Stimulated activated naive CD8-positive, alpha-beta T cell treated with anti-CD3 and anti-CD28 coated beads, Interleukin-15, Interleukin-2, amounts not matched to agents 100 ng/mL and 50 ng/mL, for 24 hours (primary cell): ENCODE measurements at regions not wholly inside any gene's neighbourhood (a gene's known extent, or its start where the extent isn't known, plus 50 kb on each side); places are given as distances from the start of the nearest gene placed in this dataset.

Experiments used
- H3K27ac Mint-ChIP-seq: one replicate; pipeline ENCODE4 v1.8.0; 2021; ENCODE audit warnings: mild to moderate bottlenecking, mixed read lengths
- H3K27me3 Mint-ChIP-seq: one replicate; pipeline ENCODE4 v1.8.0; 2021; ENCODE audit warnings: mixed read lengths
- H3K36me3 Mint-ChIP-seq: one replicate; pipeline ENCODE4 v1.8.0; 2021; ENCODE audit warnings: low read depth, mixed read lengths
- H3K4me1 Mint-ChIP-seq: one replicate; pipeline ENCODE4 v1.8.0; 2021; ENCODE audit warnings: low read depth, mixed read lengths
- H3K4me3 Mint-ChIP-seq: one replicate; pipeline ENCODE4 v1.8.0; 2021; ENCODE audit warnings: mild to moderate bottlenecking, mixed read lengths
- H3K9me3 Mint-ChIP-seq: one replicate; pipeline ENCODE4 v1.8.0; 2021; ENCODE audit warnings: mixed read lengths

DNA sequence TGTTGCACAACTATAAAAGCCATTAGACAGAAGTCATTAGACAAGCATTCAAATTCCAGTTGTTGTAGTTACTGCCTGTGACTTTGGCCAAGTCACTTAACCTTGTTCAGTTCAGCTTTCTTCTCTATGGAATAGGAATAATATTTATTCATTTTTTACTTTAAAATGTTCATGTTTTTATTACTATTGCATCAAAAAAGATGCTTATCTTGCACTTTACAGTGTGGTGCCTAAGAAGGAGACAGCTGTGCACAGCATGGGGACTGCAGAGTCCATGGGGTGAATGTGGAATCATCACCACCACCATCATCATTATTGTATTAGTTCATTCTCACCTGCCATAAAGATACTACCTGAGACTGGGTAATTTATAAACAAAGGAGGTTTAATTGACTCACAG, 504.2 kb downstream of the SOX2 start:
- H3K36me3 Mint-ChIP-seq, result no peaks in the 10 kb centered on the region
- no peaks in the 10 kb centered on the region for H3K27me3 Mint-ChIP-seq
- H3K4me1 Mint-ChIP-seq, result no peaks in the 10 kb centered on the region
- no peaks in the 10 kb centered on the region for H3K9me3 Mint-ChIP-seq
- no peak overlapping the region for H3K4me3 Mint-ChIP-seq
- no peak overlapping the region for H3K27ac Mint-ChIP-seq

GRCh38 chr3:182216311-182216970, 504.7 kb downstream of the SOX2 start:
- no peaks in the 10 kb centered on the region for H3K27me3 Mint-ChIP-seq

DNA sequence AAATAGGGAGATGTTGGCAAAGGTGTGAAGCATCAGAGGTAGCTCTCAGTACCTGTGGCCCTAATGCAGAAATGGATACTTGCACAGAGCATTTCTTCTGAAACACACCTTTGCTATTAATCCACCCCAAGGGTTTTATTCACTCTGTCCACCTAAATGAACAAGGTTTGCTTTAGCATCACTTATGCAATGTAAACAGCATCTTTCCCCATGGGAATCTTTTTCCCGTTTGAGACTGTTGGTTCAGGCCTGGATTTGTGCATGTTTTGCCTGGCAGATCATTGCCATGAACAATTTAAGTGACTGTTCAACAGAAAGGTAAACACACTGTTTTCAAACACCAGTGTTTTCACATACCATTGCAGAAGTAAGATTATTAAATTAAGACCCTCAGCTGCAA, 508.3 kb downstream of the SOX2 start:
- Mint-ChIP-seq H3K4me3 (no peak overlapping the region), H3K36me3 (no peaks in the 10 kb centered on the region), H3K9me3 (no peaks in the 10 kb centered on the region), H3K27me3 (no peaks in the 10 kb centered on the region), H3K4me1 (no peaks in the 10 kb centered on the region), H3K27ac (no peak overlapping the region)

More at GRCh38 chr3:182216311-182216970, 504.7 kb downstream of the SOX2 start:
- no peak overlapping the region for H3K4me3 Mint-ChIP-seq
- H3K4me1 Mint-ChIP-seq, result no peaks in the 10 kb centered on the region
- H3K9me3 Mint-ChIP-seq, result no peaks in the 10 kb centered on the region
- no peak overlapping the region for H3K27ac Mint-ChIP-seq
- H3K36me3 Mint-ChIP-seq, result no peaks in the 10 kb centered on the region

- Mint-ChIP-seq H3K9me3 (no peaks in the 10 kb centered on the region), H3K36me3 (no peaks in the 10 kb centered on the region), H3K27ac (no peak overlapping the region), H3K4me1 (no peaks in the 10 kb centered on the region), H3K27me3 (no peaks in the 10 kb centered on the region), H3K4me3 (no peak overlapping the region)
These were observed 508.7 kb downstream of the SOX2 start for GRCh38 chr3:182220471-182220870.

DNA sequence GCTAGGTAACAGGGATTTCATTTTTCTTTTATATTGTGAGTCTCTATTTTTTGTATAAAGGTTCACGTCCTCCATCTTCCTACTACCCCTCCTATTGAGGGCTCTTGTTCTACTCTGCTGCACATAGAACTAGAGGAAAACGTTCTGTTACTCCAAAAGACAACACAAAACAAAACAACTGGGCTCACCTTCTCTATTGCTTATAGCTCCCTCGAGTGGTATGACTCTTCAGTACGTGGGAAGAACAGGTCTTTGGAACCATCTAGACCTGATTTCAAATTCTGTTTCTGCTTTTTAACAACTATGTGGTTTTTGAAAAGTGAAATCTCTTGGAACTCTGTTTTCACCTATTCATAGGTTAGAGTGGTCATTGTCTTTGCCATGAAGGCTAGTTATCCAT, 515.3 kb downstream of the SOX2 start:
- Mint-ChIP-seq H3K4me1 (no peaks in the 10 kb centered on the region), H3K4me3 (no peak overlapping the region), H3K27me3 (no peaks in the 10 kb centered on the region), H3K27ac (no peak overlapping the region), H3K9me3 (peaks cover 10% of the 10 kb centered on the region), H3K36me3 (no peaks in the 10 kb centered on the region)

- Mint-ChIP-seq H3K9me3 (peaks cover 3% of the 10 kb centered on the region), H3K4me3 (no peak overlapping the region), H3K27me3 (peaks cover 4% of the 10 kb centered on the region), H3K4me1 (no peaks in the 10 kb centered on the region), H3K27ac (no peak overlapping the region), H3K36me3 (no peaks in the 10 kb centered on the region)
These were observed 521.7 kb downstream of the SOX2 start for GRCh38 chr3:182233405-182233804.

DNA sequence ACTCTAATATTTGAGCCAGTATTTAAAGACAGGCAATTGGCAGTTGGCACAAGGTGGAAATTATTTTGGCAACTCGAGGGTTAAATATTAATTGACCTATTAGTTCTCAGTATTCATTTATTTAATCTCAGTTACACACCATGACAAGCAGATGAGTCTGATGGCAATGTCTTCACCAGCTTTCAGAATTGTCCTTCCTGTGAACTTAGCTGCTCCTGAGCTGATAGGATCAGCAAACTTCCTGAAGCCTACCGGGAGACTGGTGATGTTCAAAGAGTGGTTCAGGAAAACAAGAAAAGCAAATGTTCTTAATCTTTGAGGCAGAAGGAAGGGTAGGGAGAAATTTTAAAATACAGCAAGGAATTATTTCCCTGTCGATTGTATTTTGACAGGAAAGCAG, 522.2 kb downstream of the SOX2 start:
- Mint-ChIP-seq H3K27me3 (peaks cover 4% of the 10 kb centered on the region), H3K4me3 (no peak overlapping the region), H3K27ac (no peak overlapping the region), H3K4me1 (no peaks in the 10 kb centered on the region), H3K9me3 (peaks cover 3% of the 10 kb centered on the region), H3K36me3 (no peaks in the 10 kb centered on the region)

GRCh38 chr3:182234881-182235280, 523.2 kb downstream of the SOX2 start:
- Mint-ChIP-seq H3K36me3 (no peaks in the 10 kb centered on the region), H3K4me3 (no peak overlapping the region), H3K27ac (no peak overlapping the region), H3K4me1 (no peaks in the 10 kb centered on the region), H3K9me3 (no peaks in the 10 kb centered on the region), H3K27me3 (peaks cover 4% of the 10 kb centered on the region)

GRCh38 chr3:182235504-182235903, 523.8 kb downstream of the SOX2 start:
- Mint-ChIP-seq H3K27ac (no peak overlapping the region), H3K27me3 (peaks cover 4% of the 10 kb centered on the region), H3K36me3 (no peaks in the 10 kb centered on the region), H3K4me3 (no peak overlapping the region), H3K9me3 (no peaks in the 10 kb centered on the region), H3K4me1 (no peaks in the 10 kb centered on the region)

DNA sequence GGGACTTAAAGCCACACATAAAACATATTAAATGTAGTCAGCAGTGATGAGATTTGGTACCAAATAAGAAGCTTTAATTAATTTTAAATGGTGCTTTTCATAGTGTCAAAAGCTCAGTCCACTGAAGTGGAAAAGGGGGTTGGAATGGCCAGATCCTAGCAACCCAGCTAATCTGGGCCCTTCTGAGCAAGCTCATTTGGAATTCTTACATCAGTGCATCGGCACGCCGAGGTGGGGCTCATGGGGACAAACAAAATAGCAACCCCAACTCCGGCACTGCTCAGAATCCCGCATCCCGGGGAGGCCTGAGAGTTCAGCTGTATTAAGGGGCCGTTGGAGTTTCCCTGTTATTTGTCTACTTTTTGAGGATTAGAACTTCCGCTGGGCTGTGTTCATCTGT, 526.4 kb downstream of the SOX2 start:
- no peaks in the 10 kb centered on the region for H3K36me3 Mint-ChIP-seq
- no peak overlapping the region for H3K27ac Mint-ChIP-seq
- peaks cover 4% of the 10 kb centered on the region for H3K27me3 Mint-ChIP-seq
- no peak overlapping the region for H3K4me3 Mint-ChIP-seq
- H3K4me1 Mint-ChIP-seq, result no peaks in the 10 kb centered on the region
- H3K9me3 Mint-ChIP-seq, result no peaks in the 10 kb centered on the region

GRCh38 chr3:182239316-182239715, 527.6 kb downstream of the SOX2 start:
- no peaks in the 10 kb centered on the region for H3K9me3 Mint-ChIP-seq
- H3K27me3 Mint-ChIP-seq, result peaks cover 4% of the 10 kb centered on the region
- H3K27ac Mint-ChIP-seq, result no peak overlapping the region
- H3K4me1 Mint-ChIP-seq, result no peaks in the 10 kb centered on the region
- no peaks in the 10 kb centered on the region for H3K36me3 Mint-ChIP-seq
- H3K4me3 Mint-ChIP-seq, result no peak overlapping the region

- Mint-ChIP-seq H3K4me1 (no peaks in the 10 kb centered on the region), H3K9me3 (no peaks in the 10 kb centered on the region), H3K27ac (no peak overlapping the region), H3K27me3 (peaks cover 4% of the 10 kb centered on the region), H3K4me3 (no peak overlapping the region), H3K36me3 (no peaks in the 10 kb centered on the region)
These were observed 528.7 kb downstream of the SOX2 start for GRCh38 chr3:182240474-182240873.

DNA sequence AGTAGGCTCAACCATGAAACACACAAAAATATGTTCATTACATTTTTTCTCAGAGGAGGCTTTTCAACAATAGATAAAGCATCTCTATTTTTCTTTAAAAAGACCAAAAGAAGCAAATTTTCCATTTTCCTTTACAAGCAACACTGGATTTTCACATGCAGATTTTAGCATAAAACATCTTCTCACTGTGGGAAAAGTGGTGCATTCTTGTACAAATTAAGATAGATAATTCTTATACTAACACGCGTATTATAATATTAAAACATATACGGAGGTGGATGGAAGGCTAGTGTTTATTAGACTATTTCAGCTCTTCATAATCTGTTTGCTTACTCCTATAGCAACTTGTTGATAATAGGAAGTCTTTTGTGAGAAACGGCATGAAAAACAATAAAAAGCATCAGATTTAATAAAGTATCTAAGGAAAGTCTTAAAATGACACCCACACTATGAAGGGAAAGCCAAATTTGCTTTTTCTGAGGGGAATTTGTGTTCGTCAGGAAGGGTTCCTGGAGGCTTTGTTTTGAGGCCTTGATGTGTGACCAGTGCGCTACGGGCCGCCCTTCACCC, 529.6 kb downstream of the SOX2 start:
- H3K4me1 Mint-ChIP-seq, result no peaks in the 10 kb centered on the region
- H3K4me3 Mint-ChIP-seq, result no peak overlapping the region
- H3K36me3 Mint-ChIP-seq, result no peaks in the 10 kb centered on the region
- no peak overlapping the region for H3K27ac Mint-ChIP-seq
- H3K9me3 Mint-ChIP-seq, result no peaks in the 10 kb centered on the region
- no peaks in the 10 kb centered on the region for H3K27me3 Mint-ChIP-seq

- no peaks in the 10 kb centered on the region for H3K9me3 Mint-ChIP-seq
- H3K27me3 Mint-ChIP-seq, result no peaks in the 10 kb centered on the region
- H3K27ac Mint-ChIP-seq, result no peak overlapping the region
- no peaks in the 10 kb centered on the region for H3K36me3 Mint-ChIP-seq
- H3K4me1 Mint-ChIP-seq, result no peaks in the 10 kb centered on the region
- H3K4me3 Mint-ChIP-seq, result no peak overlapping the region
These were observed 530.2 kb downstream of the SOX2 start for GRCh38 chr3:182241766-182242488.

DNA sequence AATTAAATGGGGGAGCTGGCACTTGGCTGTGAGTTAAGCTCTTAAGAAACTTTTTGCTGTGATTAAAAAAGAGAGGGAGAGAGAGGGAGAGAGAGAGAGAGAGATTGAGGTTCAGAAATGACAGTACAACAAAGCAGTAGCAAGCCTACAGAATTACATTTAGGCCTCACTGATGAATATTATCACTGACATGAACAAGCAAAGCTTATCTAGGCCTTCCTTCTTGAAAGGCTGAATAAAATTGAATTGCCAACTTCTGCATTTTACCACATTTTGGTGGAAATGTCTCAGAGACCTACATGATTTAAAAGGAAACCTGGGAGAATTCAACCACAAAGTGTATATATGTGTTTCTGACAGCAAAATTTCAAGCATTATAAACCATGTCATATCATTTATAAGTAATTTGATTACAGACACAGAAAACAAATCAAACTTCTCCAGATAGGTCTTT, 530.8 kb downstream of the SOX2 start:
- H3K27me3 Mint-ChIP-seq, result no peaks in the 10 kb centered on the region
- no peaks in the 10 kb centered on the region for H3K9me3 Mint-ChIP-seq
- no peaks in the 10 kb centered on the region for H3K4me1 Mint-ChIP-seq
- no peak overlapping the region for H3K4me3 Mint-ChIP-seq
- H3K36me3 Mint-ChIP-seq, result no peaks in the 10 kb centered on the region
- no peak overlapping the region for H3K27ac Mint-ChIP-seq
